ENCODE measurements at regions not wholly inside any gene's neighbourhood (a gene's known extent, or its start where the extent isn't known, plus 50 kb on each side); places are given as distances from the start of the nearest gene placed in this dataset.

GRCh38 chr12:89783359-89784060, 74.9 kb upstream of the ATP2B1 start:
- TF ChIP-seq POLR2A (IDR thresholded peaks at IDR 0.05) (no peak), CTCF (IDR thresholded peaks at IDR 0.05) (no peak)
- 26 to 33% methylated on average over 3 of the region's 3 CpGs for WGBS, 2 donors
- intact Hi-C loops (cut with DNase I; ENCODE audit: low total_unique reads), result no loop called here
- no peak overlapping the region for H3K4me3 ChIP-seq (ENCODE audit: low read depth, poor library complexity, severe bottlenecking)
- no peak for DNase-seq (ENCODE audit: low spot score in 2 of 2)

GRCh38 chr12:89782807-89783206, 74.2 kb upstream of the ATP2B1 start:
- H3K4me3 ChIP-seq (ENCODE audit: low read depth, poor library complexity, severe bottlenecking), result no peak overlapping the region
- TF ChIP-seq CTCF (IDR thresholded peaks at IDR 0.05) (no peak), POLR2A (IDR thresholded peaks at IDR 0.05) (no peak)
- DNase-seq (ENCODE audit: low spot score in 2 of 2), result no peak
- intact Hi-C loops (cut with DNase I; ENCODE audit: low total_unique reads), result no loop called here
- WGBS, 2 donors, result 66 to 78% methylated on average over 1 of the region's 1 CpG

GRCh38 chr12:89781946-89782550, 73.4 kb upstream of the ATP2B1 start:
- no peak for TF ChIP-seq CTCF (IDR thresholded peaks at IDR 0.05)
- no peak for TF ChIP-seq POLR2A (IDR thresholded peaks at IDR 0.05)
- intact Hi-C loops (cut with DNase I; ENCODE audit: low total_unique reads), result no loop called here
- WGBS, 2 donors, result 61 to 64% methylated on average over 2 of the region's 2 CpGs
- H3K4me3 ChIP-seq (ENCODE audit: low read depth, poor library complexity, severe bottlenecking), result no peak overlapping the region
- DNase-seq (ENCODE audit: low spot score in 2 of 2), result no peak

- TF ChIP-seq CTCF (IDR thresholded peaks at IDR 0.05) (no peak), POLR2A (IDR thresholded peaks at IDR 0.05) (no peak)
- intact Hi-C loops (cut with DNase I; ENCODE audit: low total_unique reads), result no loop called here
- DNase-seq (ENCODE audit: low spot score in 2 of 2), result no peak
- 88 to 96% methylated on average over 1 of the region's 1 CpG for WGBS, 2 donors
- H3K4me3 ChIP-seq (ENCODE audit: low read depth, poor library complexity, severe bottlenecking), result no peak overlapping the region
Measured at GRCh38 chr12:89781156-89781555, 72.5 kb upstream of the ATP2B1 start.

- 96 to 100% methylated on average over 1 of the region's 1 CpG for WGBS, 2 donors
Measured at GRCh38 chr12:89779090-89779489, 70.5 kb upstream of the ATP2B1 start.

More at GRCh38 chr12:89779090-89779489, 70.5 kb upstream of the ATP2B1 start:
- DNase-seq (ENCODE audit: low spot score in 2 of 2), result no peak
- intact Hi-C loops (cut with DNase I; ENCODE audit: low total_unique reads), result no loop called here
- no peak overlapping the region for H3K4me3 ChIP-seq (ENCODE audit: low read depth, poor library complexity, severe bottlenecking)
- TF ChIP-seq POLR2A (IDR thresholded peaks at IDR 0.05) (no peak), CTCF (IDR thresholded peaks at IDR 0.05) (no peak)
